Keratinocyte (primary cell): ENCODE measurements at regions not wholly inside any gene's neighbourhood (a gene's known extent, or its start where the extent isn't known, plus 50 kb on each side); places are given as distances from the start of the nearest gene placed in this dataset.

Source experiments
- DNase-seq: peaks from one replicate; pipeline ENCODE4 v3.0.0-alpha.2; 2011; ENCODE audit warnings: low read depth, missing footprints, low spot score
- FAIRE-seq: peaks from 2 replicates; lab custom pipeline; 2011; peaks lifted over from hg19 to GRCh38; lab: Jason Lieb, UNC
- H2AFZ ChIP-seq: 2 replicates; pipeline ENCODE4 v1.6.0; 2012; ENCODE audit warnings: low read length, control low read depth, inconsistent platforms; ENCODE audit not compliant: control insufficient read depth
- H3K27ac ChIP-seq: 2 replicates; pipeline ENCODE4 v1.5.1; 2011; ENCODE audit warnings: low read length; ENCODE audit not compliant: control insufficient read depth, insufficient read depth
- H3K27me3 ChIP-seq: 3 replicates; pipeline ENCODE4 v1.6.0; 2011; ENCODE audit warnings: low read length; ENCODE audit not compliant: control insufficient read depth, insufficient read depth; ENCODE audit errors: extremely low read depth
- H3K36me3 ChIP-seq, 2 experiments: 2 replicates in 1 of 2; 3 replicates in 1 of 2; pipeline ENCODE4 v1.5.1; 2011; ENCODE audit warnings: low read length in 2 of 2, mild to moderate bottlenecking in 1 of 2; ENCODE audit not compliant: control insufficient read depth in 2 of 2, insufficient read depth in 2 of 2; ENCODE audit errors: extremely low read depth in 1 of 2
- H3K4me1 ChIP-seq: 3 replicates; pipeline ENCODE4 v1.5.1; 2011; ENCODE audit warnings: low read length; ENCODE audit not compliant: control insufficient read depth, insufficient read depth; ENCODE audit errors: extremely low read depth
- H3K4me2 ChIP-seq: 3 replicates; pipeline ENCODE4 v1.6.0; 2011; ENCODE audit warnings: low read depth, low read length; ENCODE audit not compliant: control insufficient read depth, insufficient read depth; ENCODE audit errors: extremely low read depth
- H3K4me3 ChIP-seq, 3 experiments: fragments of 200-600 bp in 1 of 3; sonication (generic) in 1 of 3; 2 replicates in 2 of 3; 3 replicates in 1 of 3; pipeline ENCODE4 v1.5.1; 2011 to 2016; ENCODE audit warnings: low read length in 3 of 3, mild to moderate bottlenecking in 3 of 3, control low read depth in 2 of 3, inconsistent platforms in 1 of 3, low read depth in 1 of 3, mixed read lengths in 1 of 3, mixed run types in 1 of 3, moderate library complexity in 1 of 3; ENCODE audit not compliant: control insufficient read depth in 2 of 3, insufficient read depth in 2 of 3; ENCODE audit errors: extremely low read depth in 1 of 3
- H3K79me2 ChIP-seq: 2 replicates; pipeline ENCODE4 v1.6.0; 2012; ENCODE audit warnings: low read length; ENCODE audit not compliant: control insufficient read depth, insufficient read depth
- H3K9ac ChIP-seq: 3 replicates; pipeline ENCODE4 v1.6.0; 2011; ENCODE audit warnings: low read length; ENCODE audit not compliant: control insufficient read depth, insufficient read depth; ENCODE audit errors: extremely low read depth
- H3K9me1 ChIP-seq: 3 replicates; pipeline ENCODE4 v1.6.0; 2011; ENCODE audit warnings: low read length; ENCODE audit not compliant: control insufficient read depth, insufficient read depth; ENCODE audit errors: extremely low read depth
- H3K9me3 ChIP-seq: 2 replicates; pipeline ENCODE4 v1.5.1; 2012; ENCODE audit warnings: low read depth, low read length; ENCODE audit not compliant: control insufficient read depth
- H4K20me1 ChIP-seq: 3 replicates; pipeline ENCODE4 v1.6.0; 2011; ENCODE audit warnings: low read length; ENCODE audit not compliant: control insufficient read depth, insufficient read depth; ENCODE audit errors: extremely low read depth
- EZH2 ChIP-seq: IDR thresholded peaks from one replicate; pipeline ENCODE4 v1.6.1; 2012; ENCODE audit warnings: inconsistent platforms, mild to moderate bottlenecking, low read length, moderate library complexity
- dilution Hi-C: fragments of 300-500 bp; cut with MboI; formaldehyde crosslinking; loops from one replicate; pipeline ENCODE4 v1.7.0; 2020; ENCODE audit warnings: low sequenced_read_pairs; ENCODE audit not compliant: extremely low pct_ligation_motif_present
- TF ChIP-seq, protein P1 (sequence below), 3 experiments: IDR thresholded peaks in 1 of 3; conservative IDR thresholded peaks in 1 of 3; optimal IDR thresholded peaks in 1 of 3; 2 replicates in 2 of 3; 3 replicates in 1 of 3; pipeline versions ENCODE3 to v1.5.1; 2011; ENCODE audit warnings: low read length in 3 of 3, mild to moderate bottlenecking in 3 of 3, moderate library complexity in 2 of 3, control low read depth in 1 of 3, inconsistent platforms in 1 of 3; ENCODE audit not compliant: insufficient read depth in 2 of 3; ENCODE audit errors: extremely low read depth in 1 of 3

DNA sequence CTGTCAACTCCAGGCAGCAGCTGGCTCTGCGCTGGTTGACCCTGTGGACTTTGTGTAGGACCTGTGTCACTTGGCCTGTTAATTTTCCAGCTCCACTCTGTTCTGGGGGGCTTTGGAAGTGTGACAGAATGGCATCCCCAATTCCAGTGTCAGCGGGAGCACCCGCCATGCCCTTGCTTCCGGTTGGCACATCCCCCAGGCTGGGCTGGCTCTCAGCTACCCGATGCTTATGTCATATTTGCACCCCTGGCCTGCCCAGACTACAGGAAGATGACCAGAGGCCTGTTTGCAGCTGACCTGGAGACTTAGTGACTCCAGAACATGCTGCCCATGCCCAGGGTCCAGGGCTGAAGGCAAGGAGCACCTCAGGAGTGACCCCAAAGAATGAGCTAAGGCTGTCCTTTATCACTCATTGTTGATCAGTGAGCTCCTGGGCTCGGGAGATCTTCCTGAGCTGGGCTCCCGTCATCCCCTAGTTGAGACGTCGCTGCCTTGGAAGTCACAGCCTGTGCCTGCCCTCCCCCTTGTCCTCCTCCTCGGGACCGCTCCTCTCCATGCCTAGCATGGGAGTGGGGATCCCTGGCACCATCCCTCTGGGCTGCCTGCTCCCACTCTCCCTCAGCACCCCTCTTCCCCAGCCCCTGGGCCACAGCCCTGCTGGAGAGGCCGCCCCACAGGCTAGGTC, 163.4 kb upstream of the RTL1 start:
- dilution Hi-C loops: no loop called here
- DNase-seq (no peak), FAIRE-seq (no peak)
- Histone ChIP-seq H3K4me3 (no peak overlapping the region), H3K4me2 (no peak overlapping the region), H3K9me3 (no peaks in the 10 kb centered on the region), H3K27ac (no peak overlapping the region), H3K79me2 (no peaks in the 10 kb centered on the region), H4K20me1 (no peaks in the 10 kb centered on the region), H2AFZ (no peak overlapping the region), H3K36me3 (no peaks in the 10 kb centered on the region), H3K9ac (no peak overlapping the region), H3K9me1 (no peaks in the 10 kb centered on the region), H3K27me3 (no peaks in the 10 kb centered on the region), H3K4me1 (no peaks in the 10 kb centered on the region)
- no peak for TF ChIP-seq EZH2
- TF ChIP-seq, protein P1, sequence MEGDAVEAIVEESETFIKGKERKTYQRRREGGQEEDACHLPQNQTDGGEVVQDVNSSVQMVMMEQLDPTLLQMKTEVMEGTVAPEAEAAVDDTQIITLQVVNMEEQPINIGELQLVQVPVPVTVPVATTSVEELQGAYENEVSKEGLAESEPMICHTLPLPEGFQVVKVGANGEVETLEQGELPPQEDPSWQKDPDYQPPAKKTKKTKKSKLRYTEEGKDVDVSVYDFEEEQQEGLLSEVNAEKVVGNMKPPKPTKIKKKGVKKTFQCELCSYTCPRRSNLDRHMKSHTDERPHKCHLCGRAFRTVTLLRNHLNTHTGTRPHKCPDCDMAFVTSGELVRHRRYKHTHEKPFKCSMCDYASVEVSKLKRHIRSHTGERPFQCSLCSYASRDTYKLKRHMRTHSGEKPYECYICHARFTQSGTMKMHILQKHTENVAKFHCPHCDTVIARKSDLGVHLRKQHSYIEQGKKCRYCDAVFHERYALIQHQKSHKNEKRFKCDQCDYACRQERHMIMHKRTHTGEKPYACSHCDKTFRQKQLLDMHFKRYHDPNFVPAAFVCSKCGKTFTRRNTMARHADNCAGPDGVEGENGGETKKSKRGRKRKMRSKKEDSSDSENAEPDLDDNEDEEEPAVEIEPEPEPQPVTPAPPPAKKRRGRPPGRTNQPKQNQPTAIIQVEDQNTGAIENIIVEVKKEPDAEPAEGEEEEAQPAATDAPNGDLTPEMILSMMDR (optimal IDR thresholded peaks at IDR 0.05 in 1 of 3, IDR thresholded peaks at IDR 0.05 in 1 of 3, conservative IDR thresholded peaks at IDR 0.05 in 1 of 3; ENCODE audit: extremely low read depth in 1 of 3, insufficient read depth in 2 of 3, low read length in 3 of 3): no peak

DNA sequence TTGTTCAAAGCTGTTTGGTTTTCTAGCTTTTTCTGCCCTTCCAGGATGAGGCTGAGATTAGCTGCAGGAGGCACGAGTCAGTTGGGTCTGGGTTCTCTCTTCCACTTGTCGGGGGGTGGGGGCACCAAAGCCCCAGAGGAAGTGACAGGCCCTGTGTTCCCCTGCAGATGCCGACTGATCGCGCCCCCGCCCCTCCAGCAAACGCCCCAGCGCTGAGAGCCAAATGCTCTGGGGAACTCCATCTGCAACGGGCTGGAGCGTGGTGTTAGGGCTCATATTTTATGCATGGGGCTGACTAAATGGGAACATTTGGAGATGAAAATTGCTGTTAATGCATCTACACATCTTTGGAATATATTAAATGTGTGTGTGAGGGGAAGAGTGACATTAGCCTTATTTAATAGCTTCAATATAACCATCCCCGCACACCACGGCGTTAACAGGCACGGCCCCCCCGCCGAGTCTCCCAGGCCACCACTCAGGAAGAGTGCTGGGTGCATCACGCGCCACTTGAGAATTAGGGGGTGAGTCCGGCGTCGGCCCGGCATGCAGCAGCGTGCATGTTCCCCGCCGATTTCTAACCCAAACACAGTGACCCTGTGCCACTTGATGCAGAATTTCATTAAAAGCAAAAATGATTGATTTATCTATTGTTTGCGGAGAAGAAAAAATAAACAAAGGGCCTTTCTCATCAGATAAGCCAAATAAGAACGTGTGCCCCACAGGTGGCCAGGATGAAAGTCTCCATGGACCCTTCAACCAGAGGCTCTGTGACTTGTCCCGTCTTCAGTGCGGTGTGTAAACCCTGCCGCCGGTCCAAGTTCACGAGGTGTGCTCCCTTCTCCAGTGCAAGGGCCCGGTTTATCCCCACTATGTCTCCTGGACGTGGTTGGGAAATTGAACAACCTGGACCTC, 165.0 kb upstream of the RTL1 start:
- no peak overlapping the region for H3K9ac ChIP-seq
- H2AFZ ChIP-seq: no peak overlapping the region
- no peak overlapping the region for H3K4me2 ChIP-seq
- H3K4me3 ChIP-seq: no peak overlapping the region
- no peaks in the 10 kb centered on the region for H3K9me1 ChIP-seq
- no peaks in the 10 kb centered on the region for H3K79me2 ChIP-seq
- FAIRE-seq (no peak), DNase-seq (no peak)
- H3K27me3 ChIP-seq: no peaks in the 10 kb centered on the region
- dilution Hi-C loops: no loop called here
- no peaks in the 10 kb centered on the region for H3K36me3 ChIP-seq
- H4K20me1 ChIP-seq: no peaks in the 10 kb centered on the region
- H3K9me3 ChIP-seq: no peaks in the 10 kb centered on the region
- peaks cover 6% of the 10 kb centered on the region for H3K4me1 ChIP-seq
- TF ChIP-seq EZH2: no peak
- TF ChIP-seq, protein P1 (optimal IDR thresholded peaks at IDR 0.05 in 1 of 3, IDR thresholded peaks at IDR 0.05 in 1 of 3, conservative IDR thresholded peaks at IDR 0.05 in 1 of 3; ENCODE audit: extremely low read depth in 1 of 3, insufficient read depth in 2 of 3, low read length in 3 of 3): no peak
- no peak overlapping the region for H3K27ac ChIP-seq
